Psoas muscle (tissue), 7 donors: ENCODE measurements at regions not wholly inside any gene's neighbourhood (a gene's known extent, or its start where the extent isn't known, plus 50 kb on each side); places are given as distances from the start of the nearest gene placed in this dataset.

Source experiments
- ATAC-seq, 4 donors: fragments of 200-7000 bp; cut with Tn5 transposase; one replicate each; pipeline ENCODE4 v1.9.1; 2020; ENCODE audit warnings: moderate library complexity in 3 of 4, mild to moderate bottlenecking in 2 of 4
- DNase-seq, 2 donors: peaks; one replicate each; pipeline ENCODE4 v3.0.0-alpha.2; 2020
- H3K27ac ChIP-seq: fragments of 200-600 bp; one replicate; pipeline ENCODE4 v1.8.0; 2022
- H3K27me3 ChIP-seq, 3 donors: fragments of 200-600 bp in 1 of 3; one replicate each; pipeline versions ENCODE4 v1.6.1 to v1.8.0; 2013 to 2022; ENCODE audit warnings: low read length in 2 of 3, mild to moderate bottlenecking in 2 of 3, moderate library complexity in 1 of 3; ENCODE audit not compliant: insufficient read depth in 3 of 3
- H3K36me3 ChIP-seq, 2 donors: fragments of 200-600 bp in 1 of 2; one replicate each; pipeline versions ENCODE4 v1.6.1 to v1.8.0; 2013 to 2022; ENCODE audit warnings: low read depth in 1 of 2, mild to moderate bottlenecking in 1 of 2, moderate library complexity in 1 of 2; ENCODE audit not compliant: insufficient read depth in 1 of 2
- H3K4me1 ChIP-seq: fragments of 200-600 bp; one replicate; pipeline ENCODE4 v1.8.0; 2022
- H3K4me3 ChIP-seq: fragments of 200-600 bp; one replicate; pipeline ENCODE4 v1.8.0; 2022; ENCODE audit warnings: mild to moderate bottlenecking
- H3K9me3 ChIP-seq: fragments of 200-600 bp; one replicate; pipeline ENCODE4 v1.8.0; 2022
- CTCF ChIP-seq: fragments of 200-600 bp; IDR thresholded peaks from one replicate; pipeline ENCODE4 v1.8.0; 2022; ENCODE audit warnings: antibody characterized with exemption
- WGBS, 3 donors: extraction: QIAGEN DNeasy Blood & Tissue Kit; methylation state at CpG; one replicate each; pipeline versions ENCODE4 v1.1.6 to v1.1.7; 2013; 5-methylcytosine and 5-hydroxymethylcytosine counted together
- intact Hi-C, 2 donors: fragments of 100-400 bp; cut with DNase I; formaldehyde crosslinking; loops; one replicate each; pipeline versions ENCODE4 v1.11.0 to v1.14.2; 2022
- donor health status: healthy with polysubstance abuse.
- donor health status: DM: no; HTN: no; CAD: no; lungs with moderate emphysema.
- donor health status: Bipolar disorder and iron deficiency.
- donor health status: healthy.
- donor health status: DM: yes; HTN: yes; CAD: no.
- donor health status: DM: no; HTN: no; CAD: no.
- donor health status: DM: yes; HTN: yes; CAD: no.

- Histone ChIP-seq H3K27me3 (peaks cover 0 to 4% (median 0%) of the 10 kb centered on the region in 3 donors), H3K9me3 (no peaks in the 10 kb centered on the region), H3K36me3 (no peaks in the 10 kb centered on the region), H3K4me1 (no peaks in the 10 kb centered on the region), H3K27ac (no peak overlapping the region), H3K4me3 (no peak overlapping the region)
- intact Hi-C loops, result no loop called here
- no peak for TF ChIP-seq CTCF
- DNase-seq (peak; percentile 35 to 79), ATAC-seq (peak; percentile 48 to 64 (median 55))
- 19 to 24% (median 20%) methylated on average over 13 of the region's 13 CpGs for WGBS, 3 donors
Observed at GRCh38 chr7:46015107-46015868, 94.2 kb upstream of the IGFBP3 start.

GRCh38 chr7:46011501-46011900 lies 90.4 kb upstream of the IGFBP3 start:
- no peak for TF ChIP-seq CTCF
- Histone ChIP-seq H3K4me3 (no peak overlapping the region), H3K9me3 (no peaks in the 10 kb centered on the region), H3K36me3 (no peaks in the 10 kb centered on the region), H3K4me1 (no peaks in the 10 kb centered on the region), H3K27ac (no peak overlapping the region), H3K27me3 (peaks cover 0 to 4% (median 0%) of the 10 kb centered on the region in 3 donors)
- ATAC-seq, result no peak
- intact Hi-C loops, result no loop called here
- WGBS, 3 donors, result 15 to 49% (median 43%) methylated on average over 1 of the region's 1 CpG
- no peak for DNase-seq

GRCh38 chr7:46011059-46011458 lies 90.0 kb upstream of the IGFBP3 start:
- H3K27ac ChIP-seq, result no peak overlapping the region
- no peak for ATAC-seq
- peaks cover 0 to 4% (median 0%) of the 10 kb centered on the region in 3 donors for H3K27me3 ChIP-seq
- no peak for DNase-seq
- intact Hi-C loops, result no loop called here
- H3K9me3 ChIP-seq, result no peaks in the 10 kb centered on the region
- no peak for TF ChIP-seq CTCF
- no peaks in the 10 kb centered on the region for H3K4me1 ChIP-seq
- H3K4me3 ChIP-seq, result no peak overlapping the region
- no peaks in the 10 kb centered on the region for H3K36me3 ChIP-seq
- 83 to 91% (median 86%) methylated on average over 2 of the region's 2 CpGs for WGBS, 3 donors

- 60 to 76% (median 60%) methylated on average over 2 of the region's 2 CpGs for WGBS, 3 donors
- H3K4me1 ChIP-seq, result no peaks in the 10 kb centered on the region
- ATAC-seq (no peak), DNase-seq (no peak)
- no peak overlapping the region for H3K27ac ChIP-seq
- no peaks in the 10 kb centered on the region for H3K9me3 ChIP-seq
- intact Hi-C loops, result no loop called here
- no peak overlapping the region for H3K4me3 ChIP-seq
- H3K36me3 ChIP-seq, result no peaks in the 10 kb centered on the region
- TF ChIP-seq CTCF, result no peak
- H3K27me3 ChIP-seq, result peaks cover 0 to 4% (median 0%) of the 10 kb centered on the region in 3 donors
Observed at GRCh38 chr7:46009211-46009610, 88.1 kb upstream of the IGFBP3 start.
